ENCODE measurements at regions not wholly inside any gene's neighbourhood (a gene's known extent, or its start where the extent isn't known, plus 50 kb on each side); places are given as distances from the start of the nearest gene placed in this dataset.

DNA sequence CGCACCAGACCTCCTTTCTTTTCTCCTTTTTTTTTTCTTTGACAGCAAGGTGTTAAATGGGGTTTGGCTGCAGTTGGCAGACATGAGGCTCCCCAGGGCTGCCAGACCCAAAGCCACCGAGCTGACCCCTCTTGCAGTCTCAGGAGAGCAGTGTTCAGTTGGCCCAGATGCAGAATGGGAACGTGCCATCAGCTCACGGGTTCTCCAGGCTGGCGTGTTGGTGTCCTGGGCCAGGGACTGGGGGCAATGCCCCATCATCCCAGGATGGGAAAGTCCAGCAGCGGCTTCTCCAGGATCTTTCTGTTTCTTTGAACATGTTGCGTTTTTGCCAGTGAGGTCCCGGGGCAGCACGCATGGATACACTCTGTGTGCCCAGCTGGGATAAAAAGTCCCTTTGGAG is 114.6 kb upstream of the KCTD7 start:
- TF ChIP-seq MYC (IDR thresholded peaks at IDR 0.05; ENCODE audit: low read depth, low read length) = no peak
- TF ChIP-seq, protein P1, sequence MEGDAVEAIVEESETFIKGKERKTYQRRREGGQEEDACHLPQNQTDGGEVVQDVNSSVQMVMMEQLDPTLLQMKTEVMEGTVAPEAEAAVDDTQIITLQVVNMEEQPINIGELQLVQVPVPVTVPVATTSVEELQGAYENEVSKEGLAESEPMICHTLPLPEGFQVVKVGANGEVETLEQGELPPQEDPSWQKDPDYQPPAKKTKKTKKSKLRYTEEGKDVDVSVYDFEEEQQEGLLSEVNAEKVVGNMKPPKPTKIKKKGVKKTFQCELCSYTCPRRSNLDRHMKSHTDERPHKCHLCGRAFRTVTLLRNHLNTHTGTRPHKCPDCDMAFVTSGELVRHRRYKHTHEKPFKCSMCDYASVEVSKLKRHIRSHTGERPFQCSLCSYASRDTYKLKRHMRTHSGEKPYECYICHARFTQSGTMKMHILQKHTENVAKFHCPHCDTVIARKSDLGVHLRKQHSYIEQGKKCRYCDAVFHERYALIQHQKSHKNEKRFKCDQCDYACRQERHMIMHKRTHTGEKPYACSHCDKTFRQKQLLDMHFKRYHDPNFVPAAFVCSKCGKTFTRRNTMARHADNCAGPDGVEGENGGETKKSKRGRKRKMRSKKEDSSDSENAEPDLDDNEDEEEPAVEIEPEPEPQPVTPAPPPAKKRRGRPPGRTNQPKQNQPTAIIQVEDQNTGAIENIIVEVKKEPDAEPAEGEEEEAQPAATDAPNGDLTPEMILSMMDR (IDR thresholded peaks at IDR 0.05; ENCODE audit: low read depth, low read length) = no peak
- no peak for TF ChIP-seq POLR2A (IDR thresholded peaks at IDR 0.05; ENCODE audit: extremely low read depth, insufficient read length)
